Tibial nerve (tissue), 4 donors: ENCODE measurements at regions not wholly inside any gene's neighbourhood (a gene's known extent, or its start where the extent isn't known, plus 50 kb on each side); places are given as distances from the start of the nearest gene placed in this dataset.

Experiments
- EP300 ChIP-seq, 2 donors: sonication (generic); formaldehyde crosslinking; IDR thresholded peaks; one replicate each; pipeline ENCODE4 v1.6.1; 2017; ENCODE audit warnings: antibody characterized with exemption in 2 of 2, mild to moderate bottlenecking in 1 of 2
- POLR2A ChIP-seq, 2 donors: fragments of 450-650 bp; IDR thresholded peaks; one replicate each; pipeline ENCODE4 v1.6.1; 2017; ENCODE audit warnings: antibody characterized with exemption in 2 of 2, mild to moderate bottlenecking in 2 of 2, moderate library complexity in 2 of 2
- TF ChIP-seq, protein P1 (sequence below), 5 experiments: fragments of 200-600 bp in 3 of 5; fragments of 450-650 bp in 2 of 5; sonication (generic) in 3 of 5; IDR thresholded peaks; one replicate each; pipeline ENCODE4 v1.5.1; 2016 to 2019; ENCODE audit warnings: antibody characterized with exemption in 5 of 5, mild to moderate bottlenecking in 3 of 5, moderate library complexity in 2 of 5

DNA sequence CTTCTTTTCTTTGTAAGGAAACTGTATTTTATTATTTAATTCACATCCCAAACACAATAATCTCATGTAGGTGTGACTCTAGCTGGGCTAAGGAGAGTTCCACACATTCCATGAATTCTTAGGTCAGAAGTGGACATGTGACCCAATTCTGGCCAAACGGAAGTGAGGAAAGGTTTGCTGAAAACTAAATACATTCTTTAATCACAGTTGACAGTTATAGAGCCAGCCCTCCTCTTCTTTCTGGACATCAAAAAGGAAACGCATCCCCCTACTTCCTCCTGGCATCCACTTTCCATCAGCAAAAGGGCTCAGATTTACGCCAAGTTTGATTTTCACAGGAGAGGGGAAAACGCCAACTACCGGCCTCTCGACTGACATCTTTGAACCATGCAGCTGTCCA lies 774.4 kb upstream of the POM121L12 start:
- TF ChIP-seq POLR2A (IDR thresholded peaks at IDR 0.05) (no peak), EP300 (IDR thresholded peaks at IDR 0.05) (no peak)
- TF ChIP-seq, protein P1, sequence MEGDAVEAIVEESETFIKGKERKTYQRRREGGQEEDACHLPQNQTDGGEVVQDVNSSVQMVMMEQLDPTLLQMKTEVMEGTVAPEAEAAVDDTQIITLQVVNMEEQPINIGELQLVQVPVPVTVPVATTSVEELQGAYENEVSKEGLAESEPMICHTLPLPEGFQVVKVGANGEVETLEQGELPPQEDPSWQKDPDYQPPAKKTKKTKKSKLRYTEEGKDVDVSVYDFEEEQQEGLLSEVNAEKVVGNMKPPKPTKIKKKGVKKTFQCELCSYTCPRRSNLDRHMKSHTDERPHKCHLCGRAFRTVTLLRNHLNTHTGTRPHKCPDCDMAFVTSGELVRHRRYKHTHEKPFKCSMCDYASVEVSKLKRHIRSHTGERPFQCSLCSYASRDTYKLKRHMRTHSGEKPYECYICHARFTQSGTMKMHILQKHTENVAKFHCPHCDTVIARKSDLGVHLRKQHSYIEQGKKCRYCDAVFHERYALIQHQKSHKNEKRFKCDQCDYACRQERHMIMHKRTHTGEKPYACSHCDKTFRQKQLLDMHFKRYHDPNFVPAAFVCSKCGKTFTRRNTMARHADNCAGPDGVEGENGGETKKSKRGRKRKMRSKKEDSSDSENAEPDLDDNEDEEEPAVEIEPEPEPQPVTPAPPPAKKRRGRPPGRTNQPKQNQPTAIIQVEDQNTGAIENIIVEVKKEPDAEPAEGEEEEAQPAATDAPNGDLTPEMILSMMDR (IDR thresholded peaks at IDR 0.05), result no peak
